ENCODE measurements at regions not wholly inside any gene's neighbourhood (a gene's known extent, or its start where the extent isn't known, plus 50 kb on each side); places are given as distances from the start of the nearest gene placed in this dataset.
"Not testable (repeated sequence)": the region's sequence is repeated elsewhere in the genome, so short reads cannot be mapped to it uniquely, and the experiment has no call there.

DNA sequence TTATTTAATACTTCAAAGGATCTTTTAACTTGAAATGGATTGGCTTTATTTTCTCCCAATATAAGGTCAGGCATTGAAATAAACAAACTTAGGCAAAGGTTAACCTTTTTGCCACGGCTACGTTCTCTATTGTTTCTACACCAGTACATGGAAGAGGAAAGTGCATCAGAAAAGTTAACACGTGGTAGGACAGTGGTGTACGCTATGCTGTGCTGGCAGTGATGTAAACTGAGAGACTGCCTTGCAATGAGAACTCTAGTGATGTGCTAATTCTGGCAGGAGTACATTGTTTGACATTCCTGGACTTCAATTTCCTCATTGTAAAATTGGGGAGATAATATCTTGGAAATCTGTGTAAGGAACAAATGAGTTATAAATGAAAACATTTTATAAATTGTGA lies 208.2 kb downstream of the TMA16 start:
- H3K27ac ChIP-seq = no peak overlapping the region
- ATAC-seq (no peak), DNase-seq (no peak)
- no peak overlapping the region for H3K4me3 ChIP-seq
- TF ChIP-seq, protein P1, sequence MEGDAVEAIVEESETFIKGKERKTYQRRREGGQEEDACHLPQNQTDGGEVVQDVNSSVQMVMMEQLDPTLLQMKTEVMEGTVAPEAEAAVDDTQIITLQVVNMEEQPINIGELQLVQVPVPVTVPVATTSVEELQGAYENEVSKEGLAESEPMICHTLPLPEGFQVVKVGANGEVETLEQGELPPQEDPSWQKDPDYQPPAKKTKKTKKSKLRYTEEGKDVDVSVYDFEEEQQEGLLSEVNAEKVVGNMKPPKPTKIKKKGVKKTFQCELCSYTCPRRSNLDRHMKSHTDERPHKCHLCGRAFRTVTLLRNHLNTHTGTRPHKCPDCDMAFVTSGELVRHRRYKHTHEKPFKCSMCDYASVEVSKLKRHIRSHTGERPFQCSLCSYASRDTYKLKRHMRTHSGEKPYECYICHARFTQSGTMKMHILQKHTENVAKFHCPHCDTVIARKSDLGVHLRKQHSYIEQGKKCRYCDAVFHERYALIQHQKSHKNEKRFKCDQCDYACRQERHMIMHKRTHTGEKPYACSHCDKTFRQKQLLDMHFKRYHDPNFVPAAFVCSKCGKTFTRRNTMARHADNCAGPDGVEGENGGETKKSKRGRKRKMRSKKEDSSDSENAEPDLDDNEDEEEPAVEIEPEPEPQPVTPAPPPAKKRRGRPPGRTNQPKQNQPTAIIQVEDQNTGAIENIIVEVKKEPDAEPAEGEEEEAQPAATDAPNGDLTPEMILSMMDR (IDR thresholded peaks at IDR 0.05) = no peak
- no peaks in the 10 kb centered on the region for H3K9me3 ChIP-seq
- no peaks in the 10 kb centered on the region for H3K27me3 ChIP-seq
- H3K36me3 ChIP-seq = no peaks in the 10 kb centered on the region
- intact Hi-C loops (cut with DNase I) = no loop called here
- no peaks in the 10 kb centered on the region for H3K4me1 ChIP-seq

GRCh38 chr4:163703251-163703650 lies 208.8 kb downstream of the TMA16 start:
- Histone ChIP-seq H3K27ac (no peak overlapping the region), H3K9me3 (no peaks in the 10 kb centered on the region), H3K27me3 (no peaks in the 10 kb centered on the region), H3K36me3 (no peaks in the 10 kb centered on the region), H3K4me3 (no peak overlapping the region), H3K4me1 (no peaks in the 10 kb centered on the region)
- TF ChIP-seq, protein P1 (IDR thresholded peaks at IDR 0.05) = no peak
- ATAC-seq = no peak
- intact Hi-C loops (cut with DNase I) = no loop called here
- no peak for DNase-seq

DNA sequence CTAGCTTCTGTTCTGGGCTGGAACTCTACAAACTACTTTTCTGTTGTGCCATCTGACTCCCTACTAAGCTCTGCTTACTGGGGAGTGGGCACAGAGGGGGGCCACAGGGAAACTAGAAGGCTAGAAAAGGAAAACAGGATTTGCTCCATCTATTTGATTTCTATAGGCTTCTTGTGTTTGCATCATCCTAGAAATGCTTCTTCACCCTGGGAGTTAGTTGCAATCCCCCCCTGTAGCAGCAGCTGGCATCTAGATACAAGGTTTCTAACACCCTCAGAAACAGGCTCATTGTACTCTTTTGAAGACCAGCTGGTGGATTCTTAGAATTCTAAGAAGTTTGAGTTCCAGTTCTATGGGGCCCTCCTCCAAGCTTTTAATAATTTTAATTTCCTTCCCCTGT lies 213.4 kb downstream of the TMA16 start:
- no peak overlapping the region for H3K4me3 ChIP-seq
- intact Hi-C loops (cut with DNase I) = no loop called here
- H3K27ac ChIP-seq = no peak overlapping the region
- no peaks in the 10 kb centered on the region for H3K9me3 ChIP-seq
- no peaks in the 10 kb centered on the region for H3K36me3 ChIP-seq
- H3K27me3 ChIP-seq = no peaks in the 10 kb centered on the region
- no peak for DNase-seq
- TF ChIP-seq, protein P1 (IDR thresholded peaks at IDR 0.05) = no peak
- H3K4me1 ChIP-seq = no peaks in the 10 kb centered on the region
- no peak for ATAC-seq

- H3K27ac ChIP-seq = no peak overlapping the region
- no peaks in the 10 kb centered on the region for H3K27me3 ChIP-seq
- no peak overlapping the region for H3K4me3 ChIP-seq
- no peaks in the 10 kb centered on the region for H3K9me3 ChIP-seq
- H3K4me1 ChIP-seq = no peaks in the 10 kb centered on the region
- ATAC-seq = no peak
- no peaks in the 10 kb centered on the region for H3K36me3 ChIP-seq
- intact Hi-C loops (cut with DNase I) = no loop called here
- no peak for DNase-seq
- TF ChIP-seq, protein P1 (IDR thresholded peaks at IDR 0.05) = no peak
These were observed 215.1 kb downstream of the TMA16 start for GRCh38 chr4:163709601-163710000.

DNA sequence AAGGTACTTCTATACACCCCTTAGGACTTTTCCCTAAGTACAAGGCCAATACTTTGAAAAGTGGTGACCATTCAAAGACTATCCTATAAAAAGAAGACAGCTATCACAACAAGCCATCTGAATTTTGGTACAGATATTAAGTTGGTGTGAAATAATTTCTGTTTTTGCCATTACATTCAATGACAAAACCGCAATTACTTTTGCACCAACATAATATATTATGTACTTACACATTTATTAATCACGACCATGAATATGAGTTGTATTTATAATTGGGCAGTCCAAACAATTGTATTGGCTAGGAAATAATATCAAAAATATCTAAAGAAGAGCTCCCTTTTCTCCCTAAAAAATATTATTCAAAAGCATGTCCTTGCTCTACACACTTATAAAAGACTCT lies 215.7 kb downstream of the TMA16 start:
- H3K27ac ChIP-seq = no peak overlapping the region
- H3K4me1 ChIP-seq = no peaks in the 10 kb centered on the region
- intact Hi-C loops (cut with DNase I) = no loop called here
- H3K27me3 ChIP-seq = no peaks in the 10 kb centered on the region
- DNase-seq = no peak
- no peaks in the 10 kb centered on the region for H3K36me3 ChIP-seq
- TF ChIP-seq, protein P1 (IDR thresholded peaks at IDR 0.05) = no peak
- ATAC-seq = no peak
- H3K4me3 ChIP-seq = no peak overlapping the region
- no peaks in the 10 kb centered on the region for H3K9me3 ChIP-seq

GRCh38 chr4:163724495-163724894 lies 230.0 kb downstream of the TMA16 start:
- H3K4me3 ChIP-seq; H3K36me3 ChIP-seq; H3K4me1 ChIP-seq; H3K27me3 ChIP-seq; intact Hi-C loops (cut with DNase I); H3K27ac ChIP-seq; H3K9me3 ChIP-seq; ATAC-seq; DNase-seq: not testable (repeated sequence)

Measured in upper lobe of right lung (tissue), 1 donor.